ENCODE measurements at regions not wholly inside any gene's neighbourhood (a gene's known extent, or its start where the extent isn't known, plus 50 kb on each side); places are given as distances from the start of the nearest gene placed in this dataset.

DNA sequence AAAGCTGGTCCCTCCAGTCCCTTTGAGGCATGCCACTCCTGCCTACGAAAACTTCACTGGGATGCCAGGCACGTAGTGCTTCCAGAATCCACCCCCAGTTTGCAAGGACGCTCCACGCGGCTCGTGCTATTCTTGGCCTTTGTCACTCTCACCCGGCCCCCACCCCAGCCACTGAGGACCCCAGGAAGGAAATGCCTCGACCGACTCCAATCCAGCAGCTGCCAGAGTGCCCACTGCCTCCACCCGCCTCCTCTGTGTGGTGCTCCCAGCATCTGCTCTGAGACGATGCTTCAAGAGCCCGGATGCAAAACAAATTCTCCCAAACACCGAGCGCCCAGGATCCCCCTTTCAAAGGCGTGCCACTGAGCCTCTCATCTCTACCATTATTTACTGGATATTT, 123.9 kb downstream of the RFLNA start:
- H3K27ac ChIP-seq = peak overlapping the region; percentile 2; the same call in 1 of the 2 replicates
- TF ChIP-seq, protein P1, sequence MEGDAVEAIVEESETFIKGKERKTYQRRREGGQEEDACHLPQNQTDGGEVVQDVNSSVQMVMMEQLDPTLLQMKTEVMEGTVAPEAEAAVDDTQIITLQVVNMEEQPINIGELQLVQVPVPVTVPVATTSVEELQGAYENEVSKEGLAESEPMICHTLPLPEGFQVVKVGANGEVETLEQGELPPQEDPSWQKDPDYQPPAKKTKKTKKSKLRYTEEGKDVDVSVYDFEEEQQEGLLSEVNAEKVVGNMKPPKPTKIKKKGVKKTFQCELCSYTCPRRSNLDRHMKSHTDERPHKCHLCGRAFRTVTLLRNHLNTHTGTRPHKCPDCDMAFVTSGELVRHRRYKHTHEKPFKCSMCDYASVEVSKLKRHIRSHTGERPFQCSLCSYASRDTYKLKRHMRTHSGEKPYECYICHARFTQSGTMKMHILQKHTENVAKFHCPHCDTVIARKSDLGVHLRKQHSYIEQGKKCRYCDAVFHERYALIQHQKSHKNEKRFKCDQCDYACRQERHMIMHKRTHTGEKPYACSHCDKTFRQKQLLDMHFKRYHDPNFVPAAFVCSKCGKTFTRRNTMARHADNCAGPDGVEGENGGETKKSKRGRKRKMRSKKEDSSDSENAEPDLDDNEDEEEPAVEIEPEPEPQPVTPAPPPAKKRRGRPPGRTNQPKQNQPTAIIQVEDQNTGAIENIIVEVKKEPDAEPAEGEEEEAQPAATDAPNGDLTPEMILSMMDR (IDR thresholded peaks at IDR 0.05) = no peak
- no peak for TF ChIP-seq ZFX (IDR thresholded peaks at IDR 0.05; ENCODE audit: borderline replicate concordance)

DNA sequence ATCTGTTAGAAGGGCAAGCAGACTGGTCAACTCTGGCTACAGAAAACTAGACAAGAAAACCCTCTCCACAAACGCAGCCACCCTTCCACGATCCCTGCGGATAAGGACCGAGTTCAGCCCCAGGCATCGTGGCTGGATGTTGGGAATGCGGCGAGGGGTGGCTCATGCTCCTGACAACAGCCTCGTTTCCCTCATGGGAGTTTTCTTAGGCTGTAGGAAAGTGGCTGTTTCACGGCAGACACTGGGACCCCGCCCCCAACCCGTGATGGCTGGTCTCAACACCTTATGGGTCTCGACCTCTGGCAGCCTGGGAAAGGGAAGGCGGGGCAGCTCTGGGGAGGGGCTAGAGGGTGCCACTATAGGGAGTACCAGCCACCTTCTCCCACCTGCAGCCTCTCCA, 123.3 kb downstream of the RFLNA start:
- TF ChIP-seq, protein P1 (IDR thresholded peaks at IDR 0.05) = no peak
- no peak for TF ChIP-seq ZFX (IDR thresholded peaks at IDR 0.05; ENCODE audit: borderline replicate concordance)
- H3K27ac ChIP-seq = no peak overlapping the region

DNA sequence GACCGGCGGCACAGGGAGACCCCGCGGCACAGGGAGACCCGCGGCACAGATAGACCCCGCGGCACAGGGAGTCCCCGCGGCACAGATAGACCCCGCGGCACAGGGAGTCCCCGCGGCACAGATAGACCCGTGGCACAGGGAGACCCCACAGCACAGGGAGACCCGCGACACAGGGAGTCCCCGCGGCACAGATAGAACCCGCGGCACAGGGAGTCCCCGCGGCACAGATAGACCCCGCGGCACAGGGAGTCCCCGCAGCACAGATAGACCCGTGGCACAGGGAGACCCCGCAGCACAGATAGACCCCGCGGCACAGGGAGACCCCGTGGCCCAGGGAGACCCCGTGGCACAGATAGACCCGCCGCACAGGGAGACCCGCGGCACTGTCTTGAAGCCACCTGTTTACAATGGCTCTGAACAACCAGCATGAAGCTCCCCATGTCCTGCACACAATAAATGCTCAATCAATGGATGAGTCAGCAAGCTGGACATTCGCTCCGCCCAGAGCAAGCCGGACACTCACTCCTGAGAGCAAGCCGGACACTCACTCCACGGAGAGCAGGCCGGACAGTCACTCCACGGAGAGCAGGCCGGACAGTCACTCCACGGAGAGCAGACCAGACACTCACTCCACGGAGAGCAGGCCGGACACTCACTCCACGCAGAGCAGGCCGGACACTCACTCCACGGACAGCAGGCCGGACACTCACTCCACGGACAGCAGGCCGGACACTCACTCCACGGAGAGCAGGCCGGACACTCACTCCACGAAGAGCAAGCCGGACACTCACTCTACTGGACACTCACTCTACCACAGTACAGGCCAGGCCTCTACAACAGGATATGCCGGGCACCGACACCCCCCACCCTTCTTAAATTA, 121.9 kb downstream of the RFLNA start:
- TF ChIP-seq, protein P1 (IDR thresholded peaks at IDR 0.05) = no peak
- no peak for TF ChIP-seq ZFX (IDR thresholded peaks at IDR 0.05; ENCODE audit: borderline replicate concordance)
- no peak overlapping the region for H3K27ac ChIP-seq

DNA sequence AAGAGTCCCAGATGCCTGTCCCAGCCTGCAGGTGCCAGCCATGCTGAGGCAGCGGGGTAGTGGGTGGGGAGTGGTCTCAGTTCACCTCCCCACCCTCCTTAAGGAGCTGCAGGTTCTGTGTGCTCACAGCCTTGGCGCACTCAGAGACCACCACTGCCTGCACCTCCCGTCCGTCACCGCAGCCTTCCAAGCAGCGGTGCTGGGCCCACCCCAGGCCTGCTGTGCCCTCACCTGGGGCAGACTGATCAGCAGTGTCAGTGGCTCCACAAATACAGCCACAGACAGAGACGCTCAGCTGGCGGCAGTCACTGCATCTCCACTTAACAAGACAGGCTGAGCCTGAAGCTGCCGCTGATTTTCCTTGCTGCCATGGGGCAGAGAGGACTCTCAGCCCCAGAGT, 120.2 kb downstream of the RFLNA start:
- TF ChIP-seq, protein P1 (IDR thresholded peaks at IDR 0.05) = no peak
- no peak for TF ChIP-seq ZFX (IDR thresholded peaks at IDR 0.05; ENCODE audit: borderline replicate concordance)
- no peak overlapping the region for H3K27ac ChIP-seq

- TF ChIP-seq, protein P1 (IDR thresholded peaks at IDR 0.05) = no peak
- TF ChIP-seq ZFX (IDR thresholded peaks at IDR 0.05; ENCODE audit: borderline replicate concordance) = no peak
- no peak overlapping the region for H3K27ac ChIP-seq
Measured at GRCh38 chr12:124413915-124414314, 119.0 kb downstream of the RFLNA start.

DNA sequence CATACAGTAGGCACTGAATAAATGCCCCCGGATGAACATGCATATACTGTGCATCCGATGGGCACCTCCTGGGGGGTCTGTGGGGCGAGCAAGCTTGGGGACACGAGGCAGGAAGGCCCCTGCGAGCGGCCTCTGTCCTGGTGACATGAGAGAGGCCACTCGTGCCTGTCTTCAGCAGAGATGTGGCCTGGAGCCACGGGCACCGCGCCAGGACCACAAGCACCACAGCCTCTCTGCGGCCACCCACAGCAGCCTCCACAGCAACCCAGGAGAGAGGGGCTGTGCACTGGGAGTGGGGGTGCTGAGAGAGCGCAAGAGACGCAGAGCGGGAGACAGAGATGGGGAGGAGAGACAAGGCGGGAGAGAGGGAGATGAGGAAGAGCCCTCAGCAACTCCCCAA, 118.5 kb downstream of the RFLNA start:
- TF ChIP-seq, protein P1 (IDR thresholded peaks at IDR 0.05) = no peak
- no peak for TF ChIP-seq ZFX (IDR thresholded peaks at IDR 0.05; ENCODE audit: borderline replicate concordance)
- no peak overlapping the region for H3K27ac ChIP-seq

- no peak overlapping the region for H3K27ac ChIP-seq
- TF ChIP-seq ZFX (IDR thresholded peaks at IDR 0.05; ENCODE audit: borderline replicate concordance) = no peak
- TF ChIP-seq, protein P1 (IDR thresholded peaks at IDR 0.05) = no peak
Measured at GRCh38 chr12:124412646-124413015, 117.7 kb downstream of the RFLNA start.
